T-helper 1 cell (primary cell): ENCODE measurements at regions not wholly inside any gene's neighbourhood (a gene's known extent, or its start where the extent isn't known, plus 50 kb on each side); places are given as distances from the start of the nearest gene placed in this dataset.
"Not testable (repeated sequence)": the region's sequence is repeated elsewhere in the genome, so short reads cannot be mapped to it uniquely, and the experiment has no call there.

Source experiments
- DNase-seq, 5 donors: peaks; one replicate each; pipeline ENCODE4 v3.0.0-alpha.2; 2012 to 2020

DNA sequence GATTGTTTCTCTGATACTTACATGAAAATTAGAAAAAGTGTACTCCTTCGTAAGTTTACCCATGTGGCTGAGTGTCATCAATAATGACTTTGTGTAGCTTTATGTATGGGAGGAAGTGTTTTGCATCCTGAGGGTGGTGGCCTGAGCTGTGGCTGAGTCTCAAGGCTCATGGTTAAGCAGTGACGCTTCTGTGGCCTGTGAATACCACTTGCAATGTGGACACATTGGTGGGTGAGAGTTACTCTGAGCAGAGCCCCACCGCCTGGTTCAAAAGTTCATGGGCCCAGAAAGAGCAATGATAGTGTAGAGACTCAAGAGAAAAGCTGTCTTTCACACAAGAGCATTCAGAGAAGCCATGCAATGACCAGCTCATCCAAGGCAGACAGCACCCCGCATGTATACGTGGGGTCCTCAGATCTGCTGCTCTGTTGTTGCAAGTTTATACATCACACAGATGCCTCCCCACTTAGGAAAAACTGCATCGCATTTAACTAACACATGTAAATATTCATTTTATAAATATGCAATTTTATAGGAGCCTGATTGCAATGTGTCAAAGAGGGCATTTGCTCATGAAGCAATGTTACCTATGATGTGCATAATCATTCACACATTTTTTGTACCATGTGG, 55.1 kb upstream of the FRMD6 start:
- no peak for DNase-seq

GRCh38 chr14:51597261-51598001, 54.3 kb upstream of the FRMD6 start:
- no peak for DNase-seq

DNA sequence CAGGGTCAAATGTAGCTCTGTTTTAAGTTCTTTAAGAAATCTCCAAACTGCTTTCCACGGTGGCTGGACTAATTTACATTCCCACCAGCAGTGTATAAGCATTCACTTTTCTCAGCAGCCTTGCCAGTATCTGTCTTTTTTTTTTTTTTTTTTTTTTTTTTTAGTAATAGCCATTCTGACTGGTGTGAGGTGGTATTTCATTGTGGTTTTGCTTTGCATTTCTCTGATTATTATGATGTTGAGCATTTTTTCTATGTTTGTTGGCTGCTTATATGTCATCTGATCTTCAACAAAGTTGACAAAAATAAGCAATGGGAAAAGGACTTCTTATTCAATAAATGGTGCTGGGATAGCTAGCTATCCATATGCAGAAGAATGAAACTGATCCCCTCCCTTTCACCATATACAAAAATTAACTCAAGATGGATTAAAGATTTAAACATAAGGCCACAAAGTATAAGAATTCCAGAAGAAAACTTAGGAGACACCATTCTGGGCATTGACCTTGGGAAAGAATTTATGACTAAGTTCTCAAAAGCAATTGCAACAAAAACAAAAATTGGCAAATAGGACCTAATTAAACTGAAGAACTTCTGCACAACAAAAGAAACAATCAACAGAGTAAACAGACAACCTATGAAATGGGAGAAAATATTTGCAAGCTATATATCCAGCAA, 52.6 kb upstream of the FRMD6 start:
- DNase-seq = not testable (repeated sequence)

DNA sequence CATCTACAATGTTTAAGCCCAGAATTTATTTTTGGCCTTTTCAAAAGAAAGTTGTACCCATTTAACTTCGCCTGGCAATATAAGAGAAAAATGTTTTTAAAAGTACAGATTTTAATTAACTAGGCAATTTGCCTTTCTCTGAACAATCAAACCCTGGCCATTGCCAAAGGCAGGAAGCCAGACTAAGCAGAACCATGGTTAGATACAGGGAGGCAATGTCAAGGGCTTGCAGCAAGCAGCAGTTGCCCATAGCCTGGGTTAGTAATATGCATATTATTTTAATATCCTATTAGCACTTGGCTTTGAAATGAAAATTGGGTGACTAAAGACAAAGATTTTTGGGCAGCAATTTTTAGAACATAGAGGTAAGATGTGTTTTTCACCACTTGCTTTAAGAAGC, 51.1 kb upstream of the FRMD6 start:
- DNase-seq = no peak
